IPS-NIHi7 (cell line): ENCODE measurements at regions not wholly inside any gene's neighbourhood (a gene's known extent, or its start where the extent isn't known, plus 50 kb on each side); places are given as distances from the start of the nearest gene placed in this dataset.

Experiments
- DNase-seq: peaks from one replicate; pipeline ENCODE4 v3.0.0; 2012; ENCODE audit warnings: mixed read lengths; ENCODE audit errors: extremely low spot score

GRCh38 chr17:63333869-63334268, 112.2 kb downstream of the CYB561 start:
- no peak for DNase-seq

DNA sequence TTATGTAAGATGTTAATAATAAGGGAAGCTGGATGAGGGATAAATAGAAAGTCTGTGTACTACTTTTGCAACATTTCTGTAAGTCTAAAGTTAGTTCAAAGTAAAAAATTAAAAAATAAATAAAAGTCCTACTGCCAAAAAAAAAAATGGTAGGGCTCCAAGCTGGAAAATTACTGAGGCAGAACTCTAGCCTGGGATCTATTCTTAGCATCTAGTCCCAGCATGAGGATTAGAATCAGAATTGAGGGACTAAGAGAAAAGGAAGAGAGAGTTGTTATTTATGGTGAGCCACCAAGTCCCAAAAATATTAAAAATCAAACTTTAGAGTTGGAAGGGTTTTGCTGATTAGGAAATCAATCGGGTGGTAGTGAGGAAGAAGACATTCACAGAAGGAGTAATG, 110.3 kb downstream of the CYB561 start:
- no peak for DNase-seq

GRCh38 chr17:63337579-63337978, 108.5 kb downstream of the CYB561 start:
- DNase-seq = no peak

GRCh38 chr17:63338272-63338671, 107.8 kb downstream of the CYB561 start:
- DNase-seq = no peak

DNA sequence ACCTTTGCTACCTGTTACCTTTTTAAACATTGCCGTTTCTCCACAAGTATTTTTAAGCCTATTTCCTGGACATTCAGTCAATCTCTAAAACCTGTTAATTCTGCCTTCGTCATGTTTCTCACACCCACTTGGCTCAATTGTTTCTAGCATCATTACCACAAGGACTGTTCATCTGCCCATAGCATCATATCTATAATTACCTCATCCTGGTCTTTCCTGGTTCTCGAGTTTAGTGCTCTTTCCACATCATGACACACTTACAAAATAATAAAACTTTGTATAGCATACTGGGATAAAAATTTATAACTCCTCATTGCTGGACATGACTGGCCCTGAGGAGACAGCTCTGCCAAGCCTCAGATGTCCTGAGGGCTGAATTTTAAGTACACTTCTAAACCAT, 104.8 kb downstream of the CYB561 start:
- DNase-seq = no peak

GRCh38 chr17:63344383-63344782, 101.7 kb downstream of the CYB561 start:
- DNase-seq = no peak

GRCh38 chr17:63345611-63346010, 100.5 kb downstream of the CYB561 start:
- DNase-seq = no peak

- no peak for DNase-seq
Measured at GRCh38 chr17:63347475-63347874, 98.6 kb downstream of the CYB561 start.

GRCh38 chr17:63349478-63350000, 96.6 kb downstream of the CYB561 start:
- no peak for DNase-seq

DNA sequence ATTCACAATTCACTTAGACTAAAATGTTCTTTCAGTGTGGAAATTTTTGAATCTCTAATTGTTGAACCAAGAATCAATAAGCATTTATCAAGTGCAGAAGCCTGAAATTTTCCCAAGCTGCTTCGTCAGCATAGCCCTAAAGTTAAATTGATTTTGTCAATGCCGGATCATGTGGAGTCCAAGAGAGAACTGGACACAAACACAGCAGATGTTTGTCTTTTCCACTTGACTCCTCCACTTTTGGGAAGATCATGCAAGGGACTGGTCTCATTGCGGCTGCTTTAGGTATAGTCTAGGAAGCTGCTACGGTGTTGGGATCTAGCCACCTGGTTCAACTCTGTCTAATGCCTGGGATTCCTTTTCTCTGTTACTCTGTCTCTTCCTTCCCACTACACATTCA, 95.7 kb downstream of the CYB561 start:
- no peak for DNase-seq

DNA sequence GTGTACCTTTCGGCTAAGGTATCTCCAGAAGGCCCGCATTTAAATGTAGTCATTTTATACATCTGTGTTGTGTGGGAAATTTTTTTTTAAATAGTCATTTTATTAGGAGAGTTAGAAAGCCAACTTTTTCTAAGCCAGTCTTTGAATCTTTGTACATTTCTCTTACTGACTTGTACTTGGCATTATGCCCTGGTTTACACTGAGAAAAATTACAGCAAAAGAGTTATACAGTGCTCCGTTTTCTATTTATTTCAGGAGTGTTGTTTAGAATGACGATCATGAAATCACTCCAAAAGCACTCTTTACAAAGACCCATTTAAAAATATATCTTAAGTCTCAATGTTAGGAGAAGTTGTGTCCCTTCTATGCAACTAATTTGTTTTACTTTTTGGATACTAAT, 91.8 kb downstream of the CYB561 start:
- DNase-seq = no peak

DNA sequence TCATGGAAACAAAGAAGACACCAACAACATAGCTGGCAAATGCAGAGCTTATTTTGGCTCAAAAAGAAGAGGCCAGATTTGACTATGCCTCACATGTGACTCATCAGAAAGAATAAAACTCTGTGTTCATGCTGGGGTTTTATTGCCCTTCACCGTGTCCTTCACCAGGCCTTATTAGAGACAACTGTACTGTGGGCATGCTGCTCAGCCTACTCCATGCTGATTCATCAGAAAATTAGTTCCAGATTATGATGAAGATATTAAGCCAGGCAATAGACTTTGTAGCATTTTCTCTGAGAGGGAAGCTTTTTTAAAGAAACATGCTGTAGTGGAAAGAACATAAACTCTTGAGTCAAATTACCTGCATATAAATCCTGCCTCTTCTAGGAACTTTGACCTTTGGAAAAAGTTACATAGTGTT, 89.8 kb downstream of the CYB561 start:
- no peak for DNase-seq

- DNase-seq = no peak
Measured at GRCh38 chr17:63358111-63358839, 87.8 kb downstream of the CYB561 start.

GRCh38 chr17:63358956-63359355, 87.2 kb downstream of the CYB561 start:
- DNase-seq = no peak

DNA sequence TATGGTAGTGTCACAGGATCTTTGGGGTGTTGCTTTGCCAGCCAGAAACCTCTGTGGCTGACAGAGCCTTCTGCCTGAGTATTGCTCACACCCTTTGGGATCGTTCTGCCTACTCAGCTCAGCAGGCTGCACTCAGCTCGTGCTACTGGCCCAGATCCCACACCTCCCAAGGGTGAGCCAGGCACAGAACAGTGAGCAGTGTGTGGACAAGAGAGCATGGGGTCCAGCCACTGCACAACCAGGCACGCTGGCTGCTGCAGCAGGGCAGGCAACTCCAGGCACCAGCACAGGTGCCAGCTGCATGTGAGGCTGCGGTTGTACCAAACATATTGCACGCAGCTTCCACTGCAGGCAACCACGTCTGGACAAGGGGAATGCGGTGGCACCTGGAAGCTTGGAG, 84.9 kb downstream of the CYB561 start:
- DNase-seq = no peak

- no peak for DNase-seq
Measured at GRCh38 chr17:63362115-63362514, 84.0 kb downstream of the CYB561 start.

- no peak for DNase-seq
Measured at GRCh38 chr17:63364387-63364786, 81.7 kb downstream of the CYB561 start.

DNA sequence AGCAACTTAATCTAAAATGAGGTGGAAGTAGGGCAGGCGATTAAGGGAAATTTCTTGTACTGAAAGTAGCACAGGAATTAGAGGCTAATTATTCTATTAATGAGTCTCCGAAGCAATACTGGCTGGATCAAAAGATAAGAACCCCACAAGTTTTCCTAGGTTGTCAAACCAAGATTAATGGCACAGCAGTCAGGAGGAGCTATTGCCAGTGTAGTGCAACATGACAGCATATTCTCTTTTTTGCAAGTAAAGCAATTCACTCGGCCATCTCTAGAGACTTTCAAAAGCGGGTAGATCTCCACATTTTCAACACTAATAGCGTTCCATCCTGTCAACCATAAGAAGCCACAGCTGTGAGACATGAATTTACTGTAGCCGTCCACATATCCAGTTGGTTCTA, 81.2 kb downstream of the CYB561 start:
- DNase-seq = no peak

DNA sequence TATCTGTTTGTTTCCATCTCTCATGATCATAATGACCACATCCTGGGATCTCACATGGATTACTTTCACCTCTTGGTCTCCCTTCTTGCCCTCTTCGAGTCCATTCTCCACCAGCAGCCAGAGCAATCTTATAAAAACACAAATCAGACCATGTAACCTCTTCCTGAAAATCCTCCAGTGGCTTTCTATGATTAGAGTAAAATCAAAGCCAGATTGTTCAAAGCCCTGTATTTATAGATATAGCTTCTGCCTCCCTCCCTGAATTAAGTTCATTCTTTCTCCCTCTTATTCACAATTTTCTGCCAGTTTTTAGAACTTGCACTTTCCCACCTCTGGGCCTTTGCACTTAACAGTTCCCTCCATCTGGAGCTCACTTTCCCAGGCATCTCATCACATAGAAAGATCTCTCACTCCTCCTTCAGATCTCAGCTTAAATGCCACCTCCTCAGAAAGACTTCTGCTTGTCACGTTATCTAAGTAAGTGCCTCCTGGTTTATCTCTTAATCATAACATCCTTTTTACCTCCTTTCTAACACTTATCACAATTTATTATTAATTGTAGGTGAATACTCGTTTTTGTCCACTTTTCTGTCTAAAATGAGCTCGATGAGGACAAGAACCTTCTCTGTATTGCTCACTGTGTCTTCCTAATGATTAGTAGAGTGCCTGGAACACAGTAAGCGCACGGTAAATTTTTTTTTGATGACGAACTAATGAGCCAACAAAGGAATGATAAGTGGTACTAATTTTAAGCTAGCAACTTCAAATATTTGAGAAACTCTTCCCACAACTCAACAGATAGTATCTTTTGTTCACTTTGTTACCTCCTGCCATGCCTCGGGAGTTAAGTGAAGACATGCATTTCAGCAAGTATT, 80.5 kb downstream of the CYB561 start:
- DNase-seq = no peak

DNA sequence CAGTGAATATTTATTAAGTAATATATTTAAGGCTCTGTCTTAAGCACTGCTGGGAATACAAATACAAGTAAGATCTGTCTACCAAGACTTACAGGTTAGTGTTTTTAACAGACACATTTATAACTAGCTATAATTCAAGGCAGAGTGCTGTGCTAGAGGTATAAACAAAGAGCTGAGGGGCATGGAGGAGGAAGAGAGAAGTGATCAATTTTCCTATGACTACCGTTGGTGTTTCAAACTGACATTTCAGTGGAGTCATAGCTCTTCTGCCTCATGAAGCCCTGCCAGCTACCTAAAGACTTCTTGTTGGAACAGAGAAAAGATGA, 79.9 kb downstream of the CYB561 start:
- no peak for DNase-seq

GRCh38 chr17:63369233-63369632, 76.9 kb downstream of the CYB561 start:
- no peak for DNase-seq

GRCh38 chr17:63370696-63371095, 75.4 kb downstream of the CYB561 start:
- DNase-seq = no peak

GRCh38 chr17:63376949-63377348, 69.2 kb downstream of the CYB561 start:
- DNase-seq = no peak
